ENCODE measurements at regions not wholly inside any gene's neighbourhood (a gene's known extent, or its start where the extent isn't known, plus 50 kb on each side); places are given as distances from the start of the nearest gene placed in this dataset.

- TF ChIP-seq, protein P1, sequence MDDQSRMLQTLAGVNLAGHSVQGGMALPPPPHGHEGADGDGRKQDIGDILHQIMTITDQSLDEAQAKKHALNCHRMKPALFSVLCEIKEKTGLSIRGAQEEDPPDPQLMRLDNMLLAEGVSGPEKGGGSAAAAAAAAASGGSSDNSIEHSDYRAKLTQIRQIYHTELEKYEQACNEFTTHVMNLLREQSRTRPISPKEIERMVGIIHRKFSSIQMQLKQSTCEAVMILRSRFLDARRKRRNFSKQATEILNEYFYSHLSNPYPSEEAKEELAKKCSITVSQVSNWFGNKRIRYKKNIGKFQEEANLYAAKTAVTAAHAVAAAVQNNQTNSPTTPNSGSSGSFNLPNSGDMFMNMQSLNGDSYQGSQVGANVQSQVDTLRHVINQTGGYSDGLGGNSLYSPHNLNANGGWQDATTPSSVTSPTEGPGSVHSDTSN (IDR thresholded peaks at IDR 0.05) = no peak
- no peak for TF ChIP-seq KDM1A (IDR thresholded peaks at IDR 0.05; ENCODE audit: low read depth)
- TF ChIP-seq, protein P2, sequence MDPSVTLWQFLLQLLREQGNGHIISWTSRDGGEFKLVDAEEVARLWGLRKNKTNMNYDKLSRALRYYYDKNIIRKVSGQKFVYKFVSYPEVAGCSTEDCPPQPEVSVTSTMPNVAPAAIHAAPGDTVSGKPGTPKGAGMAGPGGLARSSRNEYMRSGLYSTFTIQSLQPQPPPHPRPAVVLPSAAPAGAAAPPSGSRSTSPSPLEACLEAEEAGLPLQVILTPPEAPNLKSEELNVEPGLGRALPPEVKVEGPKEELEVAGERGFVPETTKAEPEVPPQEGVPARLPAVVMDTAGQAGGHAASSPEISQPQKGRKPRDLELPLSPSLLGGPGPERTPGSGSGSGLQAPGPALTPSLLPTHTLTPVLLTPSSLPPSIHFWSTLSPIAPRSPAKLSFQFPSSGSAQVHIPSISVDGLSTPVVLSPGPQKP (IDR thresholded peaks at IDR 0.05; ENCODE audit: low read depth, low read length) = no peak
- no peak for TF ChIP-seq EHF (CRISPR knock-in tag; IDR thresholded peaks at IDR 0.05)
- no peak for TF ChIP-seq EHMT2 (IDR thresholded peaks at IDR 0.05; ENCODE audit: low read depth)
These were observed 121.8 kb upstream of the CADM2 start (continued) for GRCh38 chr3:84836961-84837360.

GRCh38 chr3:84877092-84877491 lies 81.7 kb upstream of the CADM2 start:
- 72% methylated on average over 3 of the region's 3 CpGs for WGBS (ENCODE audit: missing lambda C conversion rate)
- Histone ChIP-seq H3K27ac (no peak overlapping the region), H3K9me3 (no peaks in the 10 kb centered on the region), H3K4me3 (no peak overlapping the region), H3K4me1 (no peaks in the 10 kb centered on the region), H3K4me2 (no peak overlapping the region)
- TF ChIP-seq EP300 (IDR thresholded peaks at IDR 0.05) (no peak), EHF (CRISPR knock-in tag; IDR thresholded peaks at IDR 0.05) (no peak), ZNF302 (CRISPR knock-in tag; IDR thresholded peaks at IDR 0.05) (no peak), RNF2 (IDR thresholded peaks at IDR 0.05; ENCODE audit: borderline replicate concordance, low read depth) (no peak), HEYL (CRISPR knock-in tag; IDR thresholded peaks at IDR 0.05) (no peak), JUNB (IDR thresholded peaks at IDR 0.05) (no peak), SREBF2 (IDR thresholded peaks at IDR 0.05) (no peak), SMC3 (IDR thresholded peaks at IDR 0.05) (no peak), HDAC2 (IDR thresholded peaks at IDR 0.05) (no peak), KDM5A (IDR thresholded peaks at IDR 0.05) (no peak)
- ChIA-PET POLR2A (no interaction called here), CTCF (no interaction called here)
- ATAC-seq (no peak), DNase-seq (ENCODE audit: low read depth in 1 of 2, low spot score in 1 of 2) (no peak), FAIRE-seq (no peak)

DNA sequence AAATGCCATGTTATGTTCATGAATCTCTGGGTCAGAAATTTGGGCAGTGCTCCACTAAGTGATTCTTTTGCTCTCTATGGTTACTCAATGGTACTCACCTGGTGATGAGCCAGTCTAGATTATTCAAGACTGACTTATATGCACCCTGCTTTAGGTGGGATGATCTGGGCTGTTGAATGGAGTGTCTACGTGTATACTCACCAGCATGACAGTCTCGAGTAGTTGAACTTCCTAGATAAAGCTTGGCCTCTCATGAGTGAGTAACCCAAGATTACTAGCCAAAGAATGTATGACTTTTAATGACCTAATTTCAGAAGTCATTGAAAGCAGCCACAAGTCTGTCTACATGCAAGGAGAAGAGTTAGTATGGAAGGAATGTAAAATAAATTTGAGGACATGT lies 77.5 kb upstream of the CADM2 start:
- CTCF ChIA-PET = no interaction called here
- FAIRE-seq (no peak), DNase-seq (ENCODE audit: low read depth in 1 of 2, low spot score in 1 of 2) (no peak), ATAC-seq (no peak)
- H3K4me3 ChIP-seq = no peak overlapping the region
- POLR2A ChIA-PET = no interaction called here
- no peak overlapping the region for H3K4me2 ChIP-seq
- no peaks in the 10 kb centered on the region for H3K9me3 ChIP-seq
- H3K27ac ChIP-seq = no peak overlapping the region
- WGBS (ENCODE audit: missing lambda C conversion rate) = 9% methylated on average over 2 of the region's 2 CpGs
- TF ChIP-seq FOXS1 (CRISPR knock-in tag; IDR thresholded peaks at IDR 0.05) (no peak), HDAC2 (IDR thresholded peaks at IDR 0.05) (no peak), RARB (CRISPR knock-in tag; IDR thresholded peaks at IDR 0.05) (no peak), HOXB13 (CRISPR knock-in tag; IDR thresholded peaks at IDR 0.05; ENCODE audit: low read depth) (no peak)
- no peaks in the 10 kb centered on the region for H3K4me1 ChIP-seq

GRCh38 chr3:84885199-84885882 lies 73.4 kb upstream of the CADM2 start:
- Histone ChIP-seq H3K27ac (no peak overlapping the region), H3K4me2 (no peak overlapping the region), H3K4me1 (no peaks in the 10 kb centered on the region), H3K9me3 (no peaks in the 10 kb centered on the region), H3K4me3 (no peak overlapping the region)
- POLR2A ChIA-PET = no interaction called here
- no peak for ATAC-seq
- DNase-seq (ENCODE audit: low read depth in 1 of 2, low spot score in 1 of 2) = no peak
- TF ChIP-seq HDAC2 (IDR thresholded peaks at IDR 0.05) = no peak
- TF ChIP-seq SMC3 (IDR thresholded peaks at IDR 0.05) = no peak
- no peak for TF ChIP-seq SREBF2 (IDR thresholded peaks at IDR 0.05)
- no peak for TF ChIP-seq POLR2A (IDR thresholded peaks at IDR 0.05; ENCODE audit: low read length)
- no peak for TF ChIP-seq PHF8 (IDR thresholded peaks at IDR 0.05; ENCODE audit: borderline replicate concordance, low read depth)
- TF ChIP-seq RCOR1 (IDR thresholded peaks at IDR 0.05; ENCODE audit: low read depth, low read length) = no peak
- TF ChIP-seq E2F6 (IDR thresholded peaks at IDR 0.05; ENCODE audit: borderline replicate concordance, low read depth) = no peak
- no peak for TF ChIP-seq HOXB13 (CRISPR knock-in tag; IDR thresholded peaks at IDR 0.05; ENCODE audit: low read depth)
- TF ChIP-seq TP53 (CRISPR knock-in tag; IDR thresholded peaks at IDR 0.05) = no peak
- TF ChIP-seq FOSL2 (IDR thresholded peaks at IDR 0.05) = no peak
- TF ChIP-seq FOSL2 (CRISPR knock-in tag; IDR thresholded peaks at IDR 0.05) = no peak
- TF ChIP-seq MAX (IDR thresholded peaks at IDR 0.05) = no peak
- TF ChIP-seq, protein P2 (IDR thresholded peaks at IDR 0.05; ENCODE audit: low read depth, low read length) = no peak
- no peak for TF ChIP-seq FOSB (CRISPR knock-in tag; IDR thresholded peaks at IDR 0.05)
- CTCF ChIA-PET = interaction anchor here (1.1 kb wide), 1 partner anchor 338 kb away, joined by 4 read pairs; no protein-coding TSS in a partner anchor
- no peak for FAIRE-seq
- 8% methylated on average over 8 of the region's 14 CpGs for WGBS (ENCODE audit: missing lambda C conversion rate)

Measured in A549 (cell line).